ENCODE measurements at regions not wholly inside any gene's neighbourhood (a gene's known extent, or its start where the extent isn't known, plus 50 kb on each side); places are given as distances from the start of the nearest gene placed in this dataset.
"Not testable (repeated sequence)": the region's sequence is repeated elsewhere in the genome, so short reads cannot be mapped to it uniquely, and the experiment has no call there.

DNA sequence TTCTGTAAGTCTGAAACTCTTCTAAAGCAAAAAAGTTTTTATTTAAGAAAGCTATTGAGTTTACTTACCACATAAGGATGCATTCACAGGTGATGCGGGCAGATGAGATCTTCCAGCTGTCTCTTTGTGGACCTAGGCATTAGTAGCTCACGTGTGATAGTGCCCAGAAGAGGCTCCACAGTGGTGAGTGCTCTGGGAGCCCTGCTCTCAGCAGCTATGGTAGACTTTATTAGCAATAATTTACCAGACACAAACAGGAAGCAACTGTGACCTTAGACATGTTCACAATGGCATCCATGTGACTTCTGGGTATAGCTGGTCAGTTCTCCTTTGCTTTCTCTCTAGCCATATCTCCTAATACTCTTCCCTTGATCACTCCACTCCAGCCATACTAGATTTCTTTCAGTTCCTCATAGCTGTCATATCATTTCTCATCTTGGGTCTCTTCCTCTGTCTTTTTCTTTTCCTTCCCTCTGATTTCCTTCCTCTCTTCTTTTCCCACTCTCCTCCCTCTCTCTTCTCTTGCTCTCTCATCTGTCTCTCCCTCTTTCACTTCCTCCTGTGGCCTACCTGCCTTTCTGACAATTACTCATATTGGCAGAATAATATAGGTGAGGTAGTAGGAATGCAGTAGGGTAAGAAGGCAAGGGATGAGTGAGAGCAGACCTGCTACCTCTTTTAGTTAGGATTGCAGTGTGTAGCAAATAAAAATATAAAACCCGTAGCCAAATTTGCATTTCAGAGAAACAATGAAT is 75.2 kb upstream of the SCAF11 start:
- DNase-seq (ENCODE audit: low read depth) = peak; percentile 48
- no peak overlapping the region for H3K4me3 ChIP-seq (ENCODE audit: low read depth, low read length)
- TF ChIP-seq, protein P1, sequence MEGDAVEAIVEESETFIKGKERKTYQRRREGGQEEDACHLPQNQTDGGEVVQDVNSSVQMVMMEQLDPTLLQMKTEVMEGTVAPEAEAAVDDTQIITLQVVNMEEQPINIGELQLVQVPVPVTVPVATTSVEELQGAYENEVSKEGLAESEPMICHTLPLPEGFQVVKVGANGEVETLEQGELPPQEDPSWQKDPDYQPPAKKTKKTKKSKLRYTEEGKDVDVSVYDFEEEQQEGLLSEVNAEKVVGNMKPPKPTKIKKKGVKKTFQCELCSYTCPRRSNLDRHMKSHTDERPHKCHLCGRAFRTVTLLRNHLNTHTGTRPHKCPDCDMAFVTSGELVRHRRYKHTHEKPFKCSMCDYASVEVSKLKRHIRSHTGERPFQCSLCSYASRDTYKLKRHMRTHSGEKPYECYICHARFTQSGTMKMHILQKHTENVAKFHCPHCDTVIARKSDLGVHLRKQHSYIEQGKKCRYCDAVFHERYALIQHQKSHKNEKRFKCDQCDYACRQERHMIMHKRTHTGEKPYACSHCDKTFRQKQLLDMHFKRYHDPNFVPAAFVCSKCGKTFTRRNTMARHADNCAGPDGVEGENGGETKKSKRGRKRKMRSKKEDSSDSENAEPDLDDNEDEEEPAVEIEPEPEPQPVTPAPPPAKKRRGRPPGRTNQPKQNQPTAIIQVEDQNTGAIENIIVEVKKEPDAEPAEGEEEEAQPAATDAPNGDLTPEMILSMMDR (IDR thresholded peaks at IDR 0.05; ENCODE audit: insufficient read depth, low read depth, low read length, missing control alignments) = no peak

DNA sequence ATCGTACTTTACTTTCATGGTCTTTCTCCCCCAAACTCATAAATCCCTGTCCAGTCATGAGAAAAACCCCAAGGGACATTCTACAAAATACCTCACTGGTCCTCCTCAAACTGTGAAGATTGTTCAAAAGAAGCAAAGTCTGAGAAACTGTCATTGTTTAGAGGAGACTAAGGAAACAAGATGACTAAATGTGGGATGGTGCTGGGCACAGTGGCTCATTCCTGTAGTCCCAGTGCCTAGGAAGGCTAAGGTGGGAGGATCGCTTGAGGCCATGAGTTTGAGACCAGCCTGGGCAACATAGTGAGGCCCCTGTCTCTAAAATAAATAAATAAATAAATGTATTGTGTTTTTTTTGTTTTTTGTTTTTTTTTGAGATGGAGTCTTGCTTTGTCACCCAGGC is 74.2 kb upstream of the SCAF11 start:
- peak; percentile 2 for DNase-seq (ENCODE audit: low read depth)
- TF ChIP-seq, protein P1 (IDR thresholded peaks at IDR 0.05; ENCODE audit: insufficient read depth, low read depth, low read length, missing control alignments) = no peak
- no peak overlapping the region for H3K4me3 ChIP-seq (ENCODE audit: low read depth, low read length)

DNA sequence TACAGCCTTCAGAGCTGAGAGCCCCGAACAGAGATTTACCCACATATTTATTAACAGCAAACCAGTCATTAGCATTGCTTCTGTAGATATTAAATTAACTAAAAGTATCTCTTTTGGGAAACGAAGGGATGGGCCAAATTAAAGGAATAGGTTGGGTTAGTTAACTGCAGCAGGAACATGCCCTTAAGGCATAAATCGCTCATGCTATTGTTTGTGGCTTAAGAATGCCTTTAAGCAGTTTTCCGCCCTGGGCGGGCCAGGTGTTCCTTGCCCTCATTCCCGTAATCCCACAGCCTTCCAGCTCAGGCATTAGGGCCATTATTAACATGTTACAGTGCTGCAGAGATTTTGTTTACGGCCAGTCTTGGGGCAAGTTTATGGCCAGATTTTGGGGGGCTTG is 68.3 kb upstream of the SCAF11 start:
- not testable (repeated sequence) for H3K4me3 ChIP-seq (ENCODE audit: low read depth, low read length); DNase-seq (ENCODE audit: low read depth)

DNA sequence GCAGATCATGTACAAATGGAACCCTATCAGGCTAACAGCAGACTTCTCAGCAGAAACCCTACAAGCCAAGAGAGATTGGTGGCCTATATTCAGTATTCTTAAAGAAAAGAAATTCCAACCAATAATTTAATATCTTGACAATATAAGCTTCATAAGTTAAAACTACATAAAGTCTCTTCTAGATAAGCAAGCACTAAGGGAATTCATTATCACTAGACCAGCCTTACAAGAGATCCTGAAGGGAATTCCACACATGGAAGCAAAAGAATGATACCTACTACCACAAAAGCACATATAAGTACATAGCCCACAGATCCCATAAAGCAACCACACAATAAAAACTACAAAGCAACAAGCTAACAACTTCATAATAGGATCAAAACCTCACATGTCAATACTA is 60.4 kb upstream of the SCAF11 start:
- TF ChIP-seq, protein P1 (IDR thresholded peaks at IDR 0.05; ENCODE audit: insufficient read depth, low read depth, low read length, missing control alignments) = no peak
- no peak overlapping the region for H3K4me3 ChIP-seq (ENCODE audit: low read depth, low read length)
- DNase-seq (ENCODE audit: low read depth) = no peak

DNA sequence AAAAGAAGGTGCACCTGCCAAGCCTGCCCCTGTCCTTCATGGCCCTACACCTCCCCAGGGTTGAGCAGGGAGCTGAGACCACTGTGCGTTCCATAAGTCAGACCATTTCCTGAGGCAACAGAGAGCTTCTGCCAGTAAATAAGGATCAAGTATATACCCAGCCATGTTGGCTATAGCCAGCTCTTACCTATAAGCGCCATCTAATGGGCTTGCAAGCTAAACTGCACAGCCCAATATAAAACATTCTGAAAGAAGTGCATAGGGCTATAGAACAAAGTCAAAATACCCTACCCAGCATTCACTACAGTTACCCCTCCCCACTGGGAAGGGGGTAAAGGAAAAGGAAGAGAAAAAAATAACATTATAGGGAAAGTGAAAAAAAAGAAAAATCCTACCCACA is 59.3 kb upstream of the SCAF11 start:
- H3K4me3 ChIP-seq (ENCODE audit: low read depth, low read length) = no peak overlapping the region
- DNase-seq (ENCODE audit: low read depth) = no peak
- TF ChIP-seq, protein P1 (IDR thresholded peaks at IDR 0.05; ENCODE audit: insufficient read depth, low read depth, low read length, missing control alignments) = no peak

DNA sequence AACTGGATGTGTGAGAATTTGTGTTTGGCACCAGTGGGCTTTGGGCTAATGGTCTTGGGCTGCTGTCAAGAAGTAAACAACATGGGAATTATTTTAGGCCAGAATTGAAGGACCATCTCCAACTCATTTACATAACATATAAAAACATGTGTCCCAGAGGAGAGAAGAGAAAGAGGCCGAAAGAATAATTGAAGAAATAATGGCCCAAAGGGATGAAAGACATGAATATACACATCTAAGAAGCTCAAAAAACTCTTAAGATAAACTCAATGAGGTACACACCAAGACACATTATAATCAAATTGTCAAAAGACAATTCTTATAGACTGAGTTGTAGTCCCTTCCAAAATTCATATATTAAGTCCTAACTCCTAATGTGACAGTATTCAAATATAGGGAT is 56.1 kb upstream of the SCAF11 start:
- TF ChIP-seq, protein P1 (IDR thresholded peaks at IDR 0.05; ENCODE audit: insufficient read depth, low read depth, low read length, missing control alignments) = no peak
- no peak overlapping the region for H3K4me3 ChIP-seq (ENCODE audit: low read depth, low read length)
- DNase-seq (ENCODE audit: low read depth) = no peak

DNA sequence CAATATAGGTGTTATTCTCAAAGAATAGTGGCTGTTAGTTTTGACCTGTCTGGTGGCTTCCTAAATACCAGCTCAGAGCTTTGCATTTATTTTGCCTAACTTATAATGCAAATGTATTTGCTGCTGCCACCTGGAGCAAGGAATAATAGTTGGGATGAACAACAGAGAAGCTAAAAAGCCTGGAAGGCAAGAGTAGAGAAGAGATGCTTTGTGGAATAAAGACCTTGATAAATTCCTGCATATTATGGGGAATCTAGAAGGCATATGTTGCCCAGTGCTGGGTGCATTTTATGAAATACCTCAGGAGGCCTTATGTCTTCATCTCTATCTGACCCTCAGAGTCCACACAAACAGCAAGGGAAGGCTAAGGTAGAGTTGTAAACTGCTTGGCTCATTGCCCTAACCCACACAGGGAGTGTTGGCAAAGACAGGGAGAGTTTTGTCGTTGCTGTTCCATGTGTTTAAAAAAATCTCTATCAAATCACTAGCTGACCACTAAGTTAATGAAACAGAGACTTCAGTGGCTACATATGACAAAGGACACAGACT is 53.7 kb upstream of the SCAF11 start:
- TF ChIP-seq, protein P1 (IDR thresholded peaks at IDR 0.05; ENCODE audit: insufficient read depth, low read depth, low read length, missing control alignments) = no peak
- DNase-seq (ENCODE audit: low read depth) = no peak
- H3K4me3 ChIP-seq (ENCODE audit: low read depth, low read length) = no peak overlapping the region
